Stimulated activated naive B cell treated with anti-CD40 and anti-IgM and Interleukin-4, amounts not matched to agents 10 μg/mL and 1 μg/mL and 100 μg/mL, for 72 hours (primary cell): ENCODE measurements at regions not wholly inside any gene's neighbourhood (a gene's known extent, or its start where the extent isn't known, plus 50 kb on each side); places are given as distances from the start of the nearest gene placed in this dataset.

Experiments used
- ATAC-seq, 2 donors: fragments of 150-1000 bp; cut with Tn5 transposase; replicated peaks; 2 replicates each; pipeline ENCODE4 v1.10.0; 2021; ENCODE audit warnings: moderate library complexity in 1 of 2
- DNase-seq: peaks from one replicate; pipeline ENCODE4 v3.0.0; 2021
- H3K27ac Mint-ChIP-seq: one replicate; pipeline ENCODE4 v1.8.0; 2022; ENCODE audit warnings: mild to moderate bottlenecking, mixed read lengths
- H3K27me3 Mint-ChIP-seq, 2 donors: one replicate each; pipeline ENCODE4 v1.8.0; 2022; ENCODE audit warnings: mixed read lengths in 2 of 2
- H3K36me3 Mint-ChIP-seq, 2 donors: one replicate each; pipeline ENCODE4 v1.8.0; 2022; ENCODE audit warnings: mixed read lengths in 2 of 2, mild to moderate bottlenecking in 1 of 2
- H3K4me1 Mint-ChIP-seq, 2 donors: one replicate each; pipeline ENCODE4 v1.8.0; 2022; ENCODE audit warnings: mixed read lengths in 2 of 2, mild to moderate bottlenecking in 1 of 2
- H3K4me3 Mint-ChIP-seq, 2 donors: one replicate each; pipeline ENCODE4 v1.8.0; 2022; ENCODE audit warnings: mild to moderate bottlenecking in 2 of 2, mixed read lengths in 2 of 2, moderate library complexity in 1 of 2
- H3K9me3 Mint-ChIP-seq, 2 donors: one replicate each; pipeline ENCODE4 v1.8.0; 2022; ENCODE audit warnings: mixed read lengths in 2 of 2, mild to moderate bottlenecking in 1 of 2

DNA sequence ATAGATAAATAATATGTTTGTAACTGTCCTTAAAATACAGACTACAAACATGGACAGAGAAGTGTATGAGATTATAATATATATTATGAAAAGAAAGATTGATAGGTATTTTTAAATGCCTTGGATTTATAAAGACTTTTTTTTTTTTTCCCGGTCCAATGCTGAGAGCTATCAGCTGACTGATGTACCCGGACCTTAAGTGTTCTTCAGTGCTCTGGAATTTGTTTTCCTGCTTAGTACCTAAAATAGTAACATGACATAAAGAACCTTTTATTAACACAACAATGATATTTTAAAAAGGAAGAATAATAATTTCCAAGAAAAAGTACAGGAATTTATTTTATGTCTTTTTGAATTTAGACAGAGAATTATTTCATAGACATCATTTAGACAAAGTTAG, 795.5 kb upstream of the PCDH9 start:
- Mint-ChIP-seq H3K27me3 (no peaks in the 10 kb centered on the region), H3K9me3 (peaks cover 0 to 9% of the 10 kb centered on the region in 2 donors), H3K4me1 (no peaks in the 10 kb centered on the region), H3K27ac (no peak overlapping the region), H3K4me3 (no peak overlapping the region), H3K36me3 (no peaks in the 10 kb centered on the region)
- no peak for ATAC-seq
- no peak for DNase-seq

DNA sequence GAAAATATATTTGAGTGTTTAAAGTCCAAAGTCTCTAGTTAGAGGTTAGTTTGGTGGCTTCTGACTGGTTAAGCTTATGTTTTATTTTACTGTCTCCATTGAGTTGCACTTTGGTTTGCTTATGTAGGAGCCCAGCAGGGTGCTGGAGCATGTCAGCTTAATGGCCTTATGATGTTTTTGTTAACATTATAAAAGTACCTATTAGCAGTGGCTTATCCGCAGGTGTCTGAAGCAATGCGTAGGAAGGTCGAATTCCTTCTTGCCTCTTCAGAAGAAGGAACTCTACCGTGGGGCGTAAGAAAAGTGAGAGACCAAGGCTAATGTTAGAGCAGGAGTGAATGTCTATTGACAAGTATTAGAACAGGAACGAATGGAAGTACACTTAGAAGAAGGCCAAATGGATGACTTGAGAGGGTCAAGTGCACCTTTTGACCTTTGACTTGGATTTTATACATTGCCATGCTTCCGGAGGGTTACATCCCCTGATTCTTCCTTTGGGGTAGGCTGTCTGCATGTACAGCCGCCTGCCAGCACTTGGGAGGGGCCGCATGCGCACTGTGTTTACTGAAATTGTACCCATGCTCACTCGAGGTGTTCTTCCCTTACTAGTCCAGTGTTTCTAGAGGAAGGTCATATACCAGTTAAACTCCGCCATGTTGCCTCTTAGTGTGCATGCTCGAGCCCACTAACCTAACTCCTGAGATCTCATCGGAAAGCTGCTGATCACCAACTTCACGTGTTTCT, 793.9 kb upstream of the PCDH9 start:
- H3K36me3 Mint-ChIP-seq, result no peaks in the 10 kb centered on the region
- no peak overlapping the region for H3K27ac Mint-ChIP-seq
- H3K4me1 Mint-ChIP-seq, result no peaks in the 10 kb centered on the region
- H3K9me3 Mint-ChIP-seq, result peaks cover 0 to 6% of the 10 kb centered on the region in 2 donors
- no peak for DNase-seq
- no peaks in the 10 kb centered on the region for H3K27me3 Mint-ChIP-seq
- H3K4me3 Mint-ChIP-seq, result no peak overlapping the region
- ATAC-seq, result no peak

DNA sequence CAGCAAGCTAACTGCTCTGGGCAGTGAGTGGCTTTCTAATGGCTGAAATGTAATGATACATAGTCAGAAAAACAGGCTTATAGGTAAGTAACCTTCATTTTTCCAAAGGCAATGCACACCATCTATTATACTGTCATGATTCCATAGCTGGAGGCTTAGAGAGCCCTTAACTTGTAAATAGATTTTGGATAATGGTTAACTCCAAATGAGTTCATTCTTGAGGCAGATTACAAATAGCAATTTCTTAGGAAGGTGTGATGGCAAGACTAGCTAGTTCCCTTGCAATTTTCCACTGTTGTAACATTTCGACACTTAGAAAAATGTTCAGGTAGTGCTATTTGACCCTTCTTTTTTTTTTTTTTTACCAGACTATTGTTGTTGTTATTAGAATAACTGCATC, 789.8 kb upstream of the PCDH9 start:
- H3K4me1 Mint-ChIP-seq, result no peaks in the 10 kb centered on the region
- ATAC-seq (no peak), DNase-seq (no peak)
- no peak overlapping the region for H3K4me3 Mint-ChIP-seq
- H3K27me3 Mint-ChIP-seq, result no peaks in the 10 kb centered on the region
- H3K36me3 Mint-ChIP-seq, result no peaks in the 10 kb centered on the region
- H3K9me3 Mint-ChIP-seq, result peaks cover 0 to 7% of the 10 kb centered on the region in 2 donors
- H3K27ac Mint-ChIP-seq, result no peak overlapping the region

DNA sequence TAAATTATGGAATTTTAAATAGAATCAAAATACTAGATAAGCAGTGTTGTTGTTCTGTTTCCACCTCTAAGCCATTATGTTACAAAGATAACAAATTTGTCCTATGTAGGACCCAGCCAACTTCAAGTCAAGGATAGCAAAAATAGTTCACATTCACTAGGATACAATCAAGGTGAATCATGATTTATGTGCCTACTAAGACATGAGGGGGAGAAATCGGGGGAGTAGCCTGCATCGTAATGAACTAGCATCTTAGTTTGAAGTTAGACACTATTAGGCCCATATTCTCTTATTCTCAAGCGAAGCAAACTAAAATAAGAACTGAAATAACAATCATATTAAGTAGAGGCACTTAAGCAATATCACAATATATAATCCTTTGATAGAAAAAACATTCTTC, 779.4 kb upstream of the PCDH9 start:
- Mint-ChIP-seq H3K4me1 (no peaks in the 10 kb centered on the region), H3K36me3 (no peaks in the 10 kb centered on the region), H3K9me3 (peaks cover 0 to 1% of the 10 kb centered on the region in 2 donors), H3K27me3 (no peaks in the 10 kb centered on the region), H3K4me3 (no peak overlapping the region), H3K27ac (no peak overlapping the region)
- ATAC-seq (no peak), DNase-seq (no peak)

DNA sequence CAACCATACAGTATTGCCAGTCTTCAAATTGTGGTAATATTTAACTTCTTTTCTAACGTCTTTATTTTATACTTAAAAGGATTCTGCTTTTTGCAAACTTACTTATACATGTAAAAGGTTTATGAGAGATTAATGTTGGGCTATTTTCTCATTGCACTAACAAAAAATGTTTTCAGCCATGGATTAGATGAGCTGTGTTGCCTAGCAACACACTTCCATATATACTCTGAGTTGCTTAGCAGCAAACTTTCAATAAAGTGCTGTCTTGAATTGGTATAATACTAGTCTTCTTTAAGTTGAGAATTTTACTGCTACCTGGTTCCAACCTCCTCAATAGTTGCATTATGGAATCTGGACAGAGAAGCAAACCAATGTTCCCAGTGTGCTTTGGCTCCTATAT, 777.4 kb upstream of the PCDH9 start:
- no peak overlapping the region for H3K27ac Mint-ChIP-seq
- no peak for ATAC-seq
- peaks cover 0 to 3% of the 10 kb centered on the region in 2 donors for H3K9me3 Mint-ChIP-seq
- H3K4me1 Mint-ChIP-seq, result no peaks in the 10 kb centered on the region
- no peaks in the 10 kb centered on the region for H3K36me3 Mint-ChIP-seq
- H3K4me3 Mint-ChIP-seq, result no peak overlapping the region
- no peaks in the 10 kb centered on the region for H3K27me3 Mint-ChIP-seq
- no peak for DNase-seq

DNA sequence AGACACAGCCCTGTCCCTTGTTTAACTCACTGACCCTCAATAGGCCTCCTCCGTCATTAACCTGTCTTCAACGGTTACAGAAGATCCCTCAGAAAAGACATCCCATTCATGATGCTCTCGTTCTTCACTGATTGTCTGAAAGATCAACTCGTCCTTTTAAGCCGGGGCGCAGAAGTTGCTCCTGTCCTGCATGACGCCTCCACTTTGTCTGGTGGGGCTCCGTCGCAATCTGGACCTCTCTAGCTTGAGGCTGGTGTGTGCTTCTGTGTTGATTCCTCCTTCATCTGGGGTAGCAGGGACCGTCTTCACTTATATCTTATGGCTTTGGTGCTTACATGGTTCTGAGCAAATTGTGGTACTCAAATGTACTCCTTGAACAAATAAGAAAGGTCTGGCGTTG, 766.0 kb upstream of the PCDH9 start:
- no peak for ATAC-seq
- Mint-ChIP-seq H3K36me3 (no peaks in the 10 kb centered on the region), H3K9me3 (peaks cover 1% of the 10 kb centered on the region in 2 donors), H3K4me3 (no peak overlapping the region), H3K27ac (no peak overlapping the region), H3K27me3 (no peaks in the 10 kb centered on the region), H3K4me1 (no peaks in the 10 kb centered on the region)
- DNase-seq, result no peak

DNA sequence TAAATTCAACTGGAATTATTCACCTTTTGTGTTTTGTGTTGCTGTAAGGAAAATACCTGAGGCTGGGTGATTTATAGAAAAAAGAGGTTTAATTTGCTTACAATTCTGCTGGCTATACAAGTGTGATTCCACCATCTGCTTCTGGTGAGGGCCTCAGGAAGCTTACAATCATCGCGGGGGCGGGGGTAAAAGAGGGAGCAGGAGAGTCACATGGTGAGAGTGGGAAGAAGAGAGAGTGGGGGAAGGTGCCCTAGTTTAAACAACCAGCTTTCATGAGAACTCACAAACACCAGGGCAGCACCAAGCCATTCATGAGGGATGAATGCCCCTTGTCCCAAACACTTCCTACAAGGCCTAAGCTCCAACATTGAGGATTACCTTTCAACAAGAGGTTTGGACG, 760.7 kb upstream of the PCDH9 start:
- Mint-ChIP-seq H3K36me3 (no peaks in the 10 kb centered on the region), H3K27ac (no peak overlapping the region), H3K4me1 (no peaks in the 10 kb centered on the region), H3K9me3 (peaks cover 0 to 3% of the 10 kb centered on the region in 2 donors), H3K4me3 (no peak overlapping the region), H3K27me3 (no peaks in the 10 kb centered on the region)
- no peak for DNase-seq
- no peak for ATAC-seq

DNA sequence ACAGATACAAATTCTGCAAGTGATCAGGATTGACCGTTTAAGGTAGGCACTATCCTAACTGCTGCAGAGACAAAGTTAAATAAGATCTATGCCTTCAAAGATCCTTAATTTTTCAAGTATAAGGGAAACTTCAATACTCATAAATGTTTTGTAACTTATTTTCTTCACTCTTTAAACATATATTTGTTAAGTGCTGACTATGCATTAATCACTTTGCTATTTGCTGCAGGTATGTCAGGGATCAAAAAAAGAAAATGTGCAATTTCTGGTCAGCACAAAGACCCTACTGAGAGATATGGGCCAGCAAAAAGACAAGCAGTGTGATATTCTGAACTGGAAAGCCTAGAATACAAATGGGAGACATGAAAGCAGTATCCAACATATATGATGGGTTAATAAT, 756.1 kb upstream of the PCDH9 start:
- Mint-ChIP-seq H3K27ac (no peak overlapping the region), H3K4me1 (no peaks in the 10 kb centered on the region), H3K36me3 (no peaks in the 10 kb centered on the region), H3K9me3 (peaks cover 0 to 3% of the 10 kb centered on the region in 2 donors), H3K4me3 (no peak overlapping the region), H3K27me3 (no peaks in the 10 kb centered on the region)
- ATAC-seq (no peak), DNase-seq (no peak)

DNA sequence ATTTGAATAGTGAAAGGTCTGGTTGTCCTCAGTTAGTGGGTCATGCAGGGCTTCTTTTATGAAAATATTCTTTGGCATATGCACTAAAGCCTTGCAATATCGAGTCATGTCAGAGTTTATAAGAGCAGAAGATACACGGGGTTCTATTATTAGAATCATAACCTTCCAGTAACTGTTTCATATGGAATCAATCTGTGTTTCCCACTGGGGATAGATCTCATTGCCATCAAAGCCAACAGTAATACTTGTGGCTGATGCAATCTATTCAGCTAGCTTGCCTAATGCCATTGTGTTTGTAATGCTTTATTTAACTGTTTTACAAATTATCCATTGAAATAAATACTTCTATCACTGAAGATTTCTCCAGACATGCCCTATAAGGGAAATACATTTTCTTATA, 746.9 kb upstream of the PCDH9 start:
- no peak for ATAC-seq

DNA sequence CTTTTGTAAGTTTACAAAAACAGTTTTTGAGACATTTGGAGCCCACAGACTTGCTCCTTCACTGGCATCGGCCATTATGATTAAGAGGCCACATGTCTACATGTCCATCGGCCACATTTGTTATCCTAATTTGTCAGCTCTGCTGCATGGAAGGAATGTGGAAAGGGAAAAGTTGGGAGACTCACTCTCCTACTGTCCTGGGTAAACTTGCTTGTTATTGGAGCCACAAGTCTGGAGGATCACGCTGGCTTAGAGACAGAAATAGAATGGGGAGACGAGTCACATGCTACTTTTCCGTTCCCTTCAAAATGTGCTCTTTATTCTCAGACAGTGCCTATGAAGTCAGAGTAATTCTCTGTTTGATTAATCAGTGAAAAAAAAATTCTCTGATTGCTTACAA, 741.2 kb upstream of the PCDH9 start:
- H3K27me3 Mint-ChIP-seq, result no peaks in the 10 kb centered on the region
- ATAC-seq (no peak), DNase-seq (no peak)
- no peak overlapping the region for H3K4me3 Mint-ChIP-seq
- no peaks in the 10 kb centered on the region for H3K36me3 Mint-ChIP-seq
- H3K27ac Mint-ChIP-seq, result no peak overlapping the region
- no peaks in the 10 kb centered on the region for H3K4me1 Mint-ChIP-seq
- H3K9me3 Mint-ChIP-seq, result no peaks in the 10 kb centered on the region

More for the DNA sequence above, 746.9 kb upstream of the PCDH9 start:
- H3K4me3 Mint-ChIP-seq, result no peak overlapping the region
- no peak for DNase-seq
- no peaks in the 10 kb centered on the region for H3K27me3 Mint-ChIP-seq
- no peak overlapping the region for H3K27ac Mint-ChIP-seq
- no peaks in the 10 kb centered on the region for H3K36me3 Mint-ChIP-seq
- H3K9me3 Mint-ChIP-seq, result peaks cover 2 to 4% of the 10 kb centered on the region in 2 donors
- H3K4me1 Mint-ChIP-seq, result no peaks in the 10 kb centered on the region

DNA sequence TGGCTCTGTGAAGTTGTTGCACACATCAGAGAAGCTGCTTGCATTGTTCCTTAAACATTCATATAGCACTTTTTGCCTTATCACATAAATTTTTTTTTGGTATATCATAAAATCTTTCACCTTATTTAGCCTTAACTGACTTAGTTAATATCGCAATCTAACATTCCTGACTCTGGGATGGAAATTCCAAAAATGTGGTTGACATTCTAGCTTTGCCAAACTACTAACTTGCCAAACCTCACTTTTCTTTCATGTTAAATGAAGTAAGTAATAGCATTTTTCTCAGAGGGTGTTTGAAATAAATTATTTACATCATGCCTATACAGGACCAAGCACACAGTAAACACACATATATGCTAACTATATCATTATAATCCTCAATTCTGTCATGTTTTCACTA, 736.9 kb upstream of the PCDH9 start:
- ATAC-seq (no peak), DNase-seq (no peak)
- no peaks in the 10 kb centered on the region for H3K4me1 Mint-ChIP-seq
- H3K4me3 Mint-ChIP-seq, result no peak overlapping the region
- H3K9me3 Mint-ChIP-seq, result no peaks in the 10 kb centered on the region
- H3K36me3 Mint-ChIP-seq, result no peaks in the 10 kb centered on the region
- no peak overlapping the region for H3K27ac Mint-ChIP-seq
- H3K27me3 Mint-ChIP-seq, result no peaks in the 10 kb centered on the region

DNA sequence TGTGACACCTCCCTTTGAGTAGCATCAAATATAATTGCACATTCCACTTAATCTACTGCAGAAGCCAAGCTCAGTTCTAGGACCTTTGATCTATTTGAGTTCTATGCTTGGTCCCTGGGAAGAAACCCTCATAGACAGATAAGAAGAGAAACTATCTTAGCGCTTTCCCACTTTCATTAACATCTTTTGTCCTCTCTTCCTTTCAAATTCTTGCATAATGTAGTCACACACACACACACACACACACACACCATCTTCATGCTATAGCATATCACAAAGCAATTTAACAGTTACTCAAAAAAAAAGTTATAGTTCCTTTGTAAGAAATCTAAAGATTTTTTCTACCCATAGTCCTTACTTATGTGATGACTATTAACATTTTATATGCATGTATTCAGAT, 735.9 kb upstream of the PCDH9 start:
- Mint-ChIP-seq H3K4me1 (no peaks in the 10 kb centered on the region), H3K36me3 (no peaks in the 10 kb centered on the region), H3K27me3 (no peaks in the 10 kb centered on the region), H3K9me3 (no peaks in the 10 kb centered on the region), H3K27ac (no peak overlapping the region), H3K4me3 (no peak overlapping the region)
- ATAC-seq (no peak), DNase-seq (no peak)

DNA sequence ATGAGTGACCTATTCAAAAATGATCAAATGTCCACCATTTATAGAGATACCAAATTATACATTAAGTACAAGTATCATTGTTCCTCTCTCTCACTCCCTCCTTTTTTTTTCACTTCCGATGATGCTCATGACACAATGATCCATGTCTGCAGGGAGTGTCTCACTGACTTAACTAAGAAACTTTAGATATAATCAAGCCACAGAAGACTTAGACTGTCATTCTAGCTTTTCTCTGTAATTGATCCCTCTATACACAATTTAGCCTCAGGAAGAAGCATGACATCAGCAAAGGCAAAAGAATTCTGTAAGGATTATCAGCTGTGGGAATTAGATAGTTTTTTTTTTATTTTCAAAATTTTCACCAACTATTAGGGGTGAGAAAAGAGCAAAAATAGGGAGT, 734.9 kb upstream of the PCDH9 start:
- Mint-ChIP-seq H3K27ac (no peak overlapping the region), H3K9me3 (no peaks in the 10 kb centered on the region), H3K4me3 (no peak overlapping the region), H3K27me3 (no peaks in the 10 kb centered on the region), H3K4me1 (no peaks in the 10 kb centered on the region), H3K36me3 (no peaks in the 10 kb centered on the region)
- ATAC-seq (no peak), DNase-seq (no peak)

DNA sequence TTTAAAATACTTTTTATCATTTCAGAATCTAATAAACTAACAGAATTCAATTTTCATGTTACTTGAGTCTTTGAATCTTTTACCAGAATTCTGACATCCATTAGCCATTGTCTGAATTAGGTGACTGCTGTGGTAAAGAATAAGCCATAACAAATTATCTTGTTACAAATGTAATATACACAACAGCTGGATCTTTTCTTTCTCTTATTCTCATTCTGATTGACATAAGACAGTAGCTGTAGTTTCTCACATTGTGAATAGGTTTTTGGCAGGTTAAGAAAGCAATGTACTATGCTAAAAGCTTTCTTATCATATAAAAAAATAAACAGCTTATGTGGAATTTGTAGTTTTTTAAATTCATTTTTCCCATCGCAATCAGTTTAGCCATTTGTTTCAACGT, 734.0 kb upstream of the PCDH9 start:
- Mint-ChIP-seq H3K9me3 (no peaks in the 10 kb centered on the region), H3K4me3 (no peak overlapping the region), H3K4me1 (no peaks in the 10 kb centered on the region), H3K27ac (no peak overlapping the region), H3K36me3 (no peaks in the 10 kb centered on the region), H3K27me3 (no peaks in the 10 kb centered on the region)
- no peak for ATAC-seq
- DNase-seq, result no peak

DNA sequence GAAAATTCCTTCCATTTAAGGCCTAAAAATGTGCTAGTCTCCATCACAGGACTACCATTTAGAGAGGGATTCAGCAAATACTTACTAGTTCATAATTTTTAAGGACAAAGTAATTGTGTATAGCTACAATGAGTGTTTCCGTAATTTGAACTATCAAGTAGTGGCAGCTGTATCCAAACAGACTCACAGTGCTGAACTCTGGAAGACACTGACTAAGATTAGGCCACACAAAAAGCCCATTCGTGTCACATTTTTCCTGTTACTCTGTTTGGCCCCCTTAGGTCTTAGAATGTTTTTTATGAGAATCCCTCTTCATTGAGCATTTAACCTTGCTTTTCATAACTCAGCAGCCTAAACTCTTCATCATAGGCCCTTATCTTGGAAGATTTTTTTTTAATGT, 731.2 kb upstream of the PCDH9 start:
- Mint-ChIP-seq H3K27ac (no peak overlapping the region), H3K27me3 (no peaks in the 10 kb centered on the region), H3K9me3 (peaks cover 2 to 7% of the 10 kb centered on the region in 2 donors), H3K4me1 (no peaks in the 10 kb centered on the region), H3K36me3 (no peaks in the 10 kb centered on the region), H3K4me3 (no peak overlapping the region)
- no peak for ATAC-seq
- DNase-seq, result no peak

DNA sequence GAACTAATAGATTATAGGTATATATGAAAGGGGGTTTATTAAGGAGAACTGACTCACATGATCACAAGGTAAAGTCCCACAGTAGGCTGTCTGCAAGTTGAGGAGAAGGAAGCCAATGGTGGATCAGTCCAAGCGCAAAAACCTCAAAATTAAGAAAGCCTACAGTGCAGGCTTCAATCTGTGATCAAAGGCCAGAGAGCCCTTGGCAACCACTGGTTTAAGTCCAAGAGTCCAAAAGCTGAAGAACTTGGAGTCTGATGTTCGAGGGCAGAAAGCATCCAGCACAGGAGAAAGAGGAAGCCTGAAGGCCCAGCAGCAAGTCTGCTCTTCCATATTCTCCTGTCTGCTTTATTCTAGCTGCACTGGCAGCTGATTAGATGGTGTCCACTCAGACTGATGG, 721.3 kb upstream of the PCDH9 start:
- Mint-ChIP-seq H3K4me3 (no peak overlapping the region), H3K27ac (no peak overlapping the region), H3K4me1 (no peaks in the 10 kb centered on the region), H3K27me3 (no peaks in the 10 kb centered on the region), H3K36me3 (no peaks in the 10 kb centered on the region), H3K9me3 (peaks cover 0 to 2% of the 10 kb centered on the region in 2 donors)
- no peak for ATAC-seq
- no peak for DNase-seq
